Fibroblast of mammary gland (primary cell): ENCODE measurements at regions not wholly inside any gene's neighbourhood (a gene's known extent, or its start where the extent isn't known, plus 50 kb on each side); places are given as distances from the start of the nearest gene placed in this dataset.

ENCODE experiments used
- DNase-seq: peaks from one replicate; pipeline ENCODE4 v3.0.0-alpha.2; 2010; ENCODE audit warnings: low read depth
- H3K4me3 ChIP-seq: 2 replicates; pipeline ENCODE4 v1.5.1; 2011; ENCODE audit warnings: low read depth, mild to moderate bottlenecking, low read length, moderate library complexity; ENCODE audit not compliant: control insufficient read depth
- CTCF ChIP-seq: conservative IDR thresholded peaks from 2 replicates; pipeline ENCODE4 v1.5.1; 2011; ENCODE audit warnings: low read depth, low read length, inconsistent platforms; ENCODE audit not compliant: control insufficient read depth, insufficient read depth

GRCh38 chr9:117549444-117549843 lies 134.6 kb upstream of the ASTN2 start:
- no peak for TF ChIP-seq CTCF

GRCh38 chr9:117548556-117548955 lies 133.7 kb upstream of the ASTN2 start:
- no peak for DNase-seq
- no peak overlapping the region for H3K4me3 ChIP-seq
- no peak for TF ChIP-seq CTCF

More at GRCh38 chr9:117549444-117549843, 134.6 kb upstream of the ASTN2 start:
- no peak for DNase-seq
- no peak overlapping the region for H3K4me3 ChIP-seq

- DNase-seq = no peak
- no peak overlapping the region for H3K4me3 ChIP-seq
- no peak for TF ChIP-seq CTCF
Observed at GRCh38 chr9:117547904-117548303, 133.0 kb upstream of the ASTN2 start.

DNA sequence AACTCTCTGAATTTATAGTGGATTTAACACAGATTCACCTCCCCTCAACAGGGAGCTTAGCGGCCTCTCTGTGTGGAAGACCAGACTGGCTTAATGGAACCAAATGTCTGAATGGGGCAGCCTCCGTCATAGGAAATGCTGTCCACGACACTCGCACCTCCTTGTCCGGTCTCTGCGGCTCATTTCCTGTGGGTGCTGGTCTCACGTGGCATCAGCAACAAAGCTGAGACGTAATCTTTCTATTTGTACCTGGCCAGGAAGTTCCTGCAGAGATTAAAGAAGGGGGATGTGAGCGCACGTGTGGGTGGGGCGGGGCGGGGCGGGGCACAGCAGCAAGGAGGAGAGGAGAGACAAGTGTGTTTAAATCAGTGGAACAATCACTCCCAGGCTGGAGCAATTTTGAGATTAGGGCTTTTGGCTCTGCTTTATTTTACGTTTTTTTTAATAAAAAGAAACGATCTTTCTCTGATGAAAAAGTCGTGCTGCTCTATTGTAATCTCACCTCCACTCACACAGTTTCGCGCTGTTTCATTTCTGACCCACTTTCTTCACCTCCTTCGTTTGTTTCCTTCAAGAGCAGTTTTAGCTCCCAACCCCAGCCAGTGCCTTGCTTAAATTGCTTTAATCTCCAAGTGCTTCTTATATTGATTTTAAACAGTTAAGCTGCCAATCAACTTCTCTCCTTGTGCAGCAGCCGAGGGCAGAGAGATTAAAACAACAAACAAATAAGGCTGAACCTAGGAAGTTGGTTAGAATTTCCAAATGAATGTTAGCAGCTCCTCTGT lies 132.2 kb upstream of the ASTN2 start:
- DNase-seq = no peak
- TF ChIP-seq CTCF = no peak
- H3K4me3 ChIP-seq = no peak overlapping the region

DNA sequence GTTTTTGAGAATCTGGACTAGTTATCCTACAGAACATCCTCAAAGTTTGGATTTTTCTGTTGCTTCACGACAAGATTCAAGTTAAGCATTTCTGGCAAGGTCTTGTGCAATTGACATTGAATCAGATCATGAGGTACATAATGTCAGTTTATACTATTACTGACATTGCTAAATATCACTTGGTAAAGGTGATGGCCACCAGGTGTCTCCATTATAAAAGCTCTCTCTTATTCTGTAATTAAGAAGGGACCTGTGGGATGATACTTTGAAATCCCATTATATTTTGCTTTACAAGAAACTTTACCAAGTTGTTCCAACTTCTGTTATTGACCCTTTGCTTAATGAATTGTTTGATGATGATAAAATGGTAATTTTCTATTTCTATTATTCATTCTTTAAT lies 131.0 kb upstream of the ASTN2 start:
- no peak for TF ChIP-seq CTCF
- H3K4me3 ChIP-seq = no peak overlapping the region
- DNase-seq = no peak

- no peak for DNase-seq
- no peak for TF ChIP-seq CTCF
- H3K4me3 ChIP-seq = no peak overlapping the region
Observed at GRCh38 chr9:117543089-117543488, 128.2 kb upstream of the ASTN2 start.
